ACC112 (cell line): ENCODE measurements at regions not wholly inside any gene's neighbourhood (a gene's known extent, or its start where the extent isn't known, plus 50 kb on each side); places are given as distances from the start of the nearest gene placed in this dataset.

Source experiments
- H2AFZ ChIP-seq: fragments of 200-600 bp; sonication (generic); one replicate; pipeline ENCODE4 v1.6.0; 2017; ENCODE audit warnings: antibody characterized with exemption, low read length; ENCODE audit not compliant: unreplicated experiment
- H3K27ac ChIP-seq: fragments of 200-600 bp; sonication (generic); 2 replicates; pipeline ENCODE4 v1.5.1; 2014; ENCODE audit warnings: low read depth, mild to moderate bottlenecking, antibody characterized with exemption, low read length, moderate library complexity
- H3K27me3 ChIP-seq: fragments of 200-600 bp; sonication (generic); 2 replicates; pipeline ENCODE4 v1.6.1; 2014; ENCODE audit warnings: mild to moderate bottlenecking, antibody characterized with exemption, low read length, moderate library complexity, mixed read lengths; ENCODE audit not compliant: insufficient read depth
- H3K36me3 ChIP-seq: fragments of 200-600 bp; sonication (generic); 2 replicates; pipeline ENCODE4 v1.6.1; 2016; ENCODE audit warnings: mild to moderate bottlenecking, antibody characterized with exemption, low read length, moderate library complexity, mixed read lengths; ENCODE audit not compliant: insufficient read depth
- H3K4me1 ChIP-seq: fragments of 200-600 bp; sonication (generic); one replicate; pipeline ENCODE4 v1.6.1; 2016; ENCODE audit warnings: low read length, mixed read lengths; ENCODE audit not compliant: insufficient read depth, unreplicated experiment, control insufficient read depth
- H3K4me3 ChIP-seq: fragments of 200-600 bp; sonication (generic); 2 replicates; pipeline ENCODE4 v1.5.1; 2014; ENCODE audit warnings: mild to moderate bottlenecking, low read depth, low read length
- H3K79me2 ChIP-seq: fragments of 200-600 bp; sonication (generic); one replicate; pipeline ENCODE4 v1.6.0; 2016; ENCODE audit warnings: low read length; ENCODE audit not compliant: control insufficient read depth, unreplicated experiment, insufficient read depth

DNA sequence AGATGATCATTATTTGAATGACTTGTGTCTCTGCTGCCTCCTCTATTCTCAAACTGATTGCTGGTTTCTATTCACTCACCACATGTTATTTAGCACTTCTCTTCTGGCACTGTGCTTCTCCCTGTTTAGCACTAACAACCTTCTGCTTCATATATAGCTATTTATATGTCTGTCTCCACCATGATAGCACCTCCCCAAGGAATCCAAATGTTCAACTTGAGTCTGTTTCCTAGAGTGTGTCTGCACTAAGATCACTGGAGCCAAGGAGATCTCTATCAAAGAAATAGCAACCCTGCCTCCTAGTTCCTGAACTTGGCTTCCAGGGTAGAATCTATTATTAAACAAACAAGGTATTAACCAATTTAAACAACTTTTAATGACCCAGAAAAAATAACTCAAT lies 104.5 kb downstream of the CYP26A1 start:
- Histone ChIP-seq H3K4me1 (no peaks in the 10 kb centered on the region), H2AFZ (no peak overlapping the region)

DNA sequence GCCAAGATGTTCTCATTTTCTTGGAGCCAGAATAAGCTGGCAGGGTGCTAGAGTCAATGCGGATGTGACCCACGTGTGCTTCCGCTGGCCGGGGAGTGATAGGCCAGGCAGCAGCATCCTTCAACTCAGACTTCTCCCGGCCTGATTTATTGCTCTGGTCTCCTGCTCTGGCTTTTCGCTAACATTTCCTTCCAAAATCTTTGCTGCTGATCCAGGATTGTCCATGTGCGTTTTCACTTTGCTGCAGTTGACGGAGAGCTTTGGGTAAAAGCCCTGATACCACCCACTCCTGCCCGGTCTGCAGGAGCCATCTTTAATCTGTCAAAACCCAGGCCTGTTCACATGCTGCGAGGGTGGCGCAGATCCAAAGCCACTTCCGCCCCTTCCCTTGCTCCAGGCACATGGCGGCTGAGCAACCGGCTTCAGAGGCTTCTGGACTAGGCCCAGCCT lies 106.8 kb downstream of the CYP26A1 start:
- Histone ChIP-seq H2AFZ (no peak overlapping the region), H3K27ac (no peak overlapping the region), H3K4me1 (no peaks in the 10 kb centered on the region), H3K36me3 (no peaks in the 10 kb centered on the region), H3K4me3 (no peak overlapping the region), H3K27me3 (0 out of 2 replicates have a peak, but pooled peaks cover 16% of the 10 kb centered on the region), H3K79me2 (no peaks in the 10 kb centered on the region)

More for the DNA sequence above, 104.5 kb downstream of the CYP26A1 start:
- no peaks in the 10 kb centered on the region for H3K36me3 ChIP-seq
- H3K79me2 ChIP-seq = no peaks in the 10 kb centered on the region
- H3K27me3 ChIP-seq = peaks cover 37% of the 10 kb centered on the region
- H3K27ac ChIP-seq = no peak overlapping the region
- H3K4me3 ChIP-seq = no peak overlapping the region

DNA sequence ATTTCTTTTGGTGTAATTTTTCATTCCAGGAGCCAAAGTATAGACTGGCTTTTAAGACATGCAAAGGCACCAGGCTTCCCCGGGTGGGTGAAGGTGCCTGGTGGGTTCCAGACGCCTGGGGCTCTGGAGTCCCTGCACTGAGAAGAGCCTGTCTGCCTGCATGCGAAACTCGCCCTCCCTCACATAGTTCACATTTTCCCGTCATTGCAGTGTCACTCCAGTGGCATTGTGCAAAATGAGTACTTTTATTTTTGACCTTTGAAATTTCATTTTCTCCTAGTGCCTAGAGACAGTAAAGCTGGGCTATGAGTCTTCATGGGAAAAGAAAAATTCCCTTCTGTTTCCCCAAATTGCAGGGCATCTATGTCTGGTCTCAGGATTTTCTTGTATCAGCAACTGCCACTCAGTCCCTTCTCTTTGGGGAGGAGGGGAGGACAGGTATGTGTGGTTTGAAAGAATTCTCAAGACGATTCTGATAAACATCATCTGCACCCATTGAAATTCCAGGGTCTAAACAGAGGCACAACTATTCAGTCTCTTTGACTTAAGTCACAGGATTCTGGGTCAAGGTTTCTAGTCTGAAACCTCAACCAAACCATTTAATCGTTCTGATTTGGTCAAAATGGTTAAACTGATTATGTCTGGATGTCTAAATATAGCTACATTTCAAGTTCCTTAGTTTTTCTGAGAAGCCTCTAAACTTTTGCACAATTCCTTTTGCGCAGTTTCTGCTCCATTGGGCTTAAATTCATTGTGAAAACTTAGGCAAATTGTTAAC lies 107.8 kb downstream of the CYP26A1 start:
- no peak overlapping the region for H3K4me3 ChIP-seq
- no peak overlapping the region for H2AFZ ChIP-seq
- no peak overlapping the region for H3K27ac ChIP-seq
- H3K27me3 ChIP-seq = peaks cover 7% of the 10 kb centered on the region; the same call in 1 of the 2 replicates
- H3K36me3 ChIP-seq = no peaks in the 10 kb centered on the region
- H3K79me2 ChIP-seq = no peaks in the 10 kb centered on the region
- H3K4me1 ChIP-seq = no peaks in the 10 kb centered on the region

GRCh38 chr10:93182049-93182327 lies 108.3 kb downstream of the CYP26A1 start:
- Histone ChIP-seq H3K36me3 (no peaks in the 10 kb centered on the region), H3K27ac (no peak overlapping the region), H3K79me2 (no peaks in the 10 kb centered on the region), H2AFZ (no peak overlapping the region), H3K27me3 (peaks cover 8% of the 10 kb centered on the region), H3K4me3 (no peak overlapping the region), H3K4me1 (no peaks in the 10 kb centered on the region)

GRCh38 chr10:93182790-93183189 lies 109.1 kb downstream of the CYP26A1 start:
- no peaks in the 10 kb centered on the region for H3K4me1 ChIP-seq
- H2AFZ ChIP-seq = no peak overlapping the region
- peaks cover 8% of the 10 kb centered on the region for H3K27me3 ChIP-seq
- no peak overlapping the region for H3K27ac ChIP-seq
- no peaks in the 10 kb centered on the region for H3K36me3 ChIP-seq
- no peaks in the 10 kb centered on the region for H3K79me2 ChIP-seq
- no peak overlapping the region for H3K4me3 ChIP-seq

DNA sequence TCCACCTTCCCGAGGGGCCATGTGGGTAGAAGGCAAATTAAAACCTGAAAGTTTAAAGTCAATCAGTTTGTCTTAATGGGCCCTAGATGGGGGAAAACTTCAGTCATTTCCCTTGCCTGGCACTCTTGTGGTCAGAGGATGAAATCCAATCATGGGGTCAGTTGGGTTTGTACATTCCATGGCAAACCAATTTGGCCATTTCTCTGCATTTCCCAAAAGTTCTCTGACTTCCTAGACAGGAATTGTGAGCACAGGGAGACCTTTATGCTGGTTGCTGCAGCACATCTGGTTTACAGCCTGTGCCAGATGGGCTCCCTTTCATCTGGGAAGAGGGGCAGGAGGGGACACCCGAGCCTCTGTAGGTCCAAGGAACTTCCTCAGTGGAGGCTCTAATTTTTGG lies 113.0 kb downstream of the CYP26A1 start:
- H2AFZ ChIP-seq = no peak overlapping the region

GRCh38 chr10:93189944-93190343 lies 116.3 kb downstream of the CYP26A1 start:
- H3K36me3 ChIP-seq = no peaks in the 10 kb centered on the region
- no peak overlapping the region for H3K27ac ChIP-seq
- H3K4me1 ChIP-seq = no peaks in the 10 kb centered on the region
- no peak overlapping the region for H2AFZ ChIP-seq
- H3K27me3 ChIP-seq = peaks cover 26% of the 10 kb centered on the region
- no peak overlapping the region for H3K4me3 ChIP-seq
- H3K79me2 ChIP-seq = no peaks in the 10 kb centered on the region

More for the DNA sequence above, 113.0 kb downstream of the CYP26A1 start:
- Histone ChIP-seq H3K4me3 (no peak overlapping the region), H3K27ac (no peak overlapping the region), H3K36me3 (no peaks in the 10 kb centered on the region), H3K4me1 (no peaks in the 10 kb centered on the region), H3K79me2 (no peaks in the 10 kb centered on the region), H3K27me3 (peaks cover 10% of the 10 kb centered on the region)

DNA sequence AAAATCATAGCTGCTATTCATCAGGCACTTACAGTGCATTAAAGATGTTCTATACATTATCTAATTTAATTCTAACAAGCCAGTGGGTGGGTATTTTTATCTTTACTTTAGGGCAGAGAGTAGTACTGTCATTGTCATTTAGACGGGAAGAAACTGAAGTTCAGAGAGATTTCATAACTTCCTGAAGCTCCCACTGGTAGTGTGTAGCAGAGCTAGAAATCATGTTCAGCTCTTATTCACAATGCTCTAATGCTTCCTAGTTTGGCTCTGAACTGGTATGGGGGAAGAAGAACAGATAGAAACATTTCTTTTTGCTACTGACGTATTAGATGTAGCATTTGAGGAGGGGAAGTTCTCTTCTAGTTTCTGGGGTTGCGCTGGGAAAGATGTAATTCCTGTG lies 116.7 kb downstream of the CYP26A1 start:
- H3K79me2 ChIP-seq = no peaks in the 10 kb centered on the region
- H3K36me3 ChIP-seq = no peaks in the 10 kb centered on the region
- no peaks in the 10 kb centered on the region for H3K4me1 ChIP-seq
- H3K27ac ChIP-seq = no peak overlapping the region
- H3K4me3 ChIP-seq = no peak overlapping the region
- H2AFZ ChIP-seq = no peak overlapping the region
- H3K27me3 ChIP-seq = peaks cover 28% of the 10 kb centered on the region

- no peaks in the 10 kb centered on the region for H3K36me3 ChIP-seq
- H3K79me2 ChIP-seq = no peaks in the 10 kb centered on the region
- H2AFZ ChIP-seq = no peak overlapping the region
- H3K4me1 ChIP-seq = peaks cover 5% of the 10 kb centered on the region
- H3K4me3 ChIP-seq = no peak overlapping the region
- peaks cover 25% of the 10 kb centered on the region for H3K27me3 ChIP-seq
- H3K27ac ChIP-seq = no peak overlapping the region
These were observed 120.2 kb downstream of the CYP26A1 start for GRCh38 chr10:93193906-93194305.

DNA sequence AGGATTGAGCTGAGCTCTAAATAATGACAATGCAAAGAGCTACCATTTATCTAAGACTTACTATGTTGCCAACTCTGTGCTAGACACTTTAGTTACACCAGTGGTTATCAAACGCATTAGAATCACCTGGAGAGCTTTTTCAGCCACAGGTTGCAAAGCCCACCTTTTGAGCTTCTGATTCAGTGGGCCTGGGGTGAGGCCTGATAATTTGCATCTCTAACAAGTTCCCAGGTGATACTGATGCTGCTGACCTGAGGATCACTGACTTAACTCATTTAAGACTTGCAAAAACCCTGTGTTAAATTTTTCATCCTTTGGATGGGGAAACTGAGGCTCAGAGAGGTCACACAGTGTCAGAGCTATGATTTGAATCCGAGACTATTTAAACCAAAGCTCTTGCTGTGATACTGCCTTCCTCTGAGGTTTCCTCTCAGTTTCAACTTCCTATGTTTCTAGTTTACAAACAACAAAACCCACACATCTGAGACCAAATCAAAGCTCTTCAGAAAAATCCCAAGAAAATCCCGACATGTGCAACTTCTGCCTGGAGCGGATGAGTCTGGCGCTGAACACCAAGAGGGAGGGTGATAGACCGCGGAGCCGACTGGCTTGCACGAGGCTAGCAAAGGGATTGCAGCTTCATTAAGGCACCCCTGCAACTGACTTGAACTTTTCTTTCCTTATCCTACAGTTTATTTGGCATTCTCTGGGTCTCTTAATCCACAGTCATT lies 124.9 kb downstream of the CYP26A1 start:
- H3K36me3 ChIP-seq = no peaks in the 10 kb centered on the region
- H3K79me2 ChIP-seq = no peaks in the 10 kb centered on the region
- peaks cover 14% of the 10 kb centered on the region for H3K27me3 ChIP-seq
- H2AFZ ChIP-seq = peak overlapping the region; percentile 88
- H3K4me1 ChIP-seq = peaks cover 9% of the 10 kb centered on the region
- H3K4me3 ChIP-seq = peak overlapping the region; percentile 67
- H3K27ac ChIP-seq = no peak overlapping the region
